Urinary bladder (tissue), 3 donors: ENCODE measurements at regions not wholly inside any gene's neighbourhood (a gene's known extent, or its start where the extent isn't known, plus 50 kb on each side); places are given as distances from the start of the nearest gene placed in this dataset.

Experiments
- DNase-seq: peaks from one replicate; pipeline ENCODE4 v3.0.0-alpha.2; 2015; ENCODE audit errors: extremely low spot score
- H3K27ac ChIP-seq: one replicate; pipeline ENCODE4 v1.5.1; 2013; ENCODE audit warnings: low read depth, mild to moderate bottlenecking, moderate library complexity
- H3K36me3 ChIP-seq: one replicate; pipeline ENCODE4 v1.6.1; 2013; ENCODE audit warnings: mild to moderate bottlenecking, moderate library complexity; ENCODE audit not compliant: insufficient read depth
- H3K4me1 ChIP-seq: one replicate; pipeline ENCODE4 v1.6.1; 2013; ENCODE audit warnings: mild to moderate bottlenecking, moderate library complexity; ENCODE audit not compliant: insufficient read depth
- H3K4me3 ChIP-seq: one replicate; pipeline ENCODE4 v1.5.1; 2013; ENCODE audit warnings: low read depth, low read length
- WGBS: extraction: QIAGEN DNeasy Blood & Tissue Kit; methylation state at CpG from one replicate; pipeline ENCODE4 v1.1.7; 2013; 5-methylcytosine and 5-hydroxymethylcytosine counted together
- donor health status: healthy with polysubstance abuse.
- donor health status: healthy.

DNA sequence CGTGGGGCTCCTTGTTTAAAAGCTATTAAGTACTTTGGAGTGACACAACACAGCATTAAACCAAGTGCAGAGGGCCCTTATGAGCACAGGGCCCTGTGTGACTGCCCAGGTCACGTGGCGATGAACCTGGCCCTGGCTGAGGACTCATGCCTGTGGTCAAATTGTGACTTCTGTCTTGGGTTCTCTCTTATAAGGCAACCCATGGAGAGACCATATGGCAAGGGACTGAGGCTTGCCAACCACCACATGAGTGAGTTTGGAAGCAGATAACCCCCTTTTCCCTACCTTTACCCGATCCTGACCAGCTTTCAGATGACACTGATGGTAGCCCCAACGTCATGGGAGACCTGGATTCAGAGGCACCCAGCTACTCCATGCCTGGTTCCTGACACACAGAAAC, 140.5 kb downstream of the ZBTB18 start:
- no peak overlapping the region for H3K4me3 ChIP-seq
- H3K4me1 ChIP-seq = no peaks in the 10 kb centered on the region
- H3K36me3 ChIP-seq = no peaks in the 10 kb centered on the region
- no peak for DNase-seq
- no peak overlapping the region for H3K27ac ChIP-seq
- WGBS = 89% methylated on average over 5 of the region's 5 CpGs

DNA sequence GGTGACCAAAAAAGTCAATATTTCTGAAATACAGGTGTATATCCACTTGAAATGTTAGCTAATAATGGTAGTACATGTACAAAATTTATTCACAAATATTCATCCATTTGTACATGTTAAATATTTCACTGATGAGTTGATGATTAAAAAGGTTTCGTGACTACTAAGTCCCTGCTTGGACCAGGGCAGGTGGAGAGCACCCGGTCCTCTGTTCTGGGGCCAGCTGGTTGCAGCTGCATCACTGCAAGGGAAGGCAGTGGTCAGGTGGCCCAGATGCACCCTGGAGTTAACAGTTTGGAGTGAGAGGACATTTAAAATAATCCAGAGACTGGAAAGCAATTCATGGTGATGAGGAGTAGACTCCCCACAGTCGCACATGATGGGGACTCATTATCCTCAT, 141.2 kb downstream of the ZBTB18 start:
- H3K27ac ChIP-seq = no peak overlapping the region
- no peak for DNase-seq
- 75% methylated on average over 3 of the region's 3 CpGs for WGBS
- H3K4me3 ChIP-seq = no peak overlapping the region
- no peaks in the 10 kb centered on the region for H3K4me1 ChIP-seq
- no peaks in the 10 kb centered on the region for H3K36me3 ChIP-seq

DNA sequence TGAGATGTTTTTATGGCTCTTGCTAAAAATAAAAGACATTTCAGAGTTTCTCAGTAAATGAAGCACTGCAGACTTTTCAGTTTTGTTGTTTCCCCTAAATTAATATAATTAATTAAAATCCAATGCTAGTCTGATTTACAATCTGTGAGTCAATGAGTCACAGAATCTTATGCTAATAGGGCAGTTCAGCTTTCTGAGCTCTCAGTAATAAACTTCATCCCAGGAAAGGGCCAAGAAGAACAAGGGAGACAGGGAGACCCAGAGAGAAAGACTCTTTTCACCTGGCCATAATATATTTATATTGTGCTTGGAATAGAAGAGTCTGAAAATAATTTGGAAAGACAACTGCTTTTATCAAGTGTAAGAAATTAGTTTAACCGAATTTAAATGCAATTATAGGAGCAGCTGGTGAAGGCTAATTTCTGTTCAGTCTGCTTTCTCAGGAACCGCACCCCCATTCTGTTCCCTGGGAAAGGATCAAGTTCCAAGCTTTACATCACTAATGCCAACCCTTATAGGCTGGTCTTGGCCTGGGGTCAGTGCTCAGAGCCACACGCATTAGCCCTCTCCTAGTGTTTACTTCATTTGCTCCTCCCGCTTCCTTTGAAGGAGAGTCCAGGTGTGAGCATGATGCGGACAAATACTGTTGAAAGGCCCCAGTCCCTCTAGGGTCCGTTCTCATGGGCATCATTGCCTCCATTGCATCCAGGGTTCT, 145.6 kb downstream of the ZBTB18 start:
- H3K36me3 ChIP-seq = no peaks in the 10 kb centered on the region
- no peak overlapping the region for H3K4me3 ChIP-seq
- no peak for DNase-seq
- WGBS = 90% methylated on average over 6 of the region's 6 CpGs
- H3K27ac ChIP-seq = no peak overlapping the region
- H3K4me1 ChIP-seq = no peaks in the 10 kb centered on the region

DNA sequence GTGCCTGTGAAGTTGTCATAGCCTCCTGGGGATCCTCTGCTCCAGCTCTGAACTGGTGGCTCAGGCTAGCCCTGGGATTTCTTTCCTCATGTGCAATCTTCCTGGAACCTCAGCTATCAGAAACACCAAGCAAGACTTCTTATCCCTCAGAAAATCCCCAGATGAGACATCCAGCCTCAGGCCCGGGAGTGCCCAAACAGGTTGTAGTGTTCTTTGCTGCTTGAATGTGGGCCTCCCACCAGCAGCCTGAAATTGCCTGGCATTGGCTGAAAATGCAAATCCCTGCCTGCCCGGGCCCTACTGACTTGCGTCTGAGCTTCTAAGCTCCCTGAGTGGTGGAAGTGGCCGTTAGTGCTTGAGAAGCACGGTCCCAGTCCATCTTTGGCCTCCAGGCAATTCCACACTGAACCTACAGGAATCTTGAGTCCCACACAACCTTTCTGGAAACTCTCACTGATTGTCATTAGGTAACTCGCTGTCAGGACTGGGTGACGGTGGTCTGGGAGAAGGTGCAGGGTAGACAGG, 146.8 kb downstream of the ZBTB18 start:
- no peak overlapping the region for H3K4me3 ChIP-seq
- no peak for DNase-seq
- no peak overlapping the region for H3K27ac ChIP-seq
- no peaks in the 10 kb centered on the region for H3K36me3 ChIP-seq
- WGBS = 92% methylated on average over 7 of the region's 7 CpGs
- no peaks in the 10 kb centered on the region for H3K4me1 ChIP-seq

DNA sequence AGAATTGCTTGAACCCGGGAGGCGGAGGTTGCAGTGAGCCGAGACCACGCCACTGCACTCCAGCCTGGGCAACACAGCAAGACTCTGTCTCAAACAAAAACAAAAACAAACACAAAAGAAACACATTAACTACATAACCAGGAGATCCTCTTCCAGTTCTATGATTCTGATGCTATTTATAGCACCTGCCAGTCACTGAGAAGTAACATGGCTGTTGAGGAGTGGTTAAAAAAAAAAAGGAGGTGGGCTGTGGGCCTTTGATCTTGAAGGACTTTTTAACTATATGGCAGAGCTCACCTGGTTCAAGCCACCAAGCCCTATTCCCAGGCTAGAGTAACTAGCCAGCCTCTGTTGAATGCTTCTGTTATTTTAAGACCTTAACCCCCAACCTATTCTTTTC, 148.8 kb downstream of the ZBTB18 start:
- WGBS = 96% methylated on average over 4 of the region's 4 CpGs
- DNase-seq = no peak
- Histone ChIP-seq H3K27ac (no peak overlapping the region), H3K36me3 (no peaks in the 10 kb centered on the region), H3K4me1 (no peaks in the 10 kb centered on the region), H3K4me3 (no peak overlapping the region)

DNA sequence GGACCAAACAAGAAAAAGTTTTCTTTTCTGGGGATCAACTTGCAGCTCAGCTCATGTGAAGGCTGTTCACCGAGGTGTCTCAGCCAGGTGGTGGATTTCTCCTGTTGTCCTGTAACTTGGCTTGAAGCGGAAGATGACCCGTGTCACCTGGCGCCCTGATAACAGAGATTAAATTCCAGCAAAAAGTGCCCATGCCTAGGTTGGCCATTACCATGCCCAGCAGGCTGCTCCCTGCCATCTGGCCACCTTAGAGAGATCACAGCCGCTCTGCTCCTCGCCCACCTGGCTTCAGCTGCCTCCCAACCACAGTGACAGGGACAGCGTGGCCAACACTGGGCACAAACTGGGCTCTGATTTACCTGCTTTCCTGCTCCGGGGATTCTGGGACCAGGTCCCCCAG, 149.5 kb downstream of the ZBTB18 start:
- Histone ChIP-seq H3K4me1 (no peaks in the 10 kb centered on the region), H3K36me3 (no peaks in the 10 kb centered on the region), H3K27ac (no peak overlapping the region), H3K4me3 (no peak overlapping the region)
- WGBS = 89% methylated on average over 8 of the region's 8 CpGs
- no peak for DNase-seq

DNA sequence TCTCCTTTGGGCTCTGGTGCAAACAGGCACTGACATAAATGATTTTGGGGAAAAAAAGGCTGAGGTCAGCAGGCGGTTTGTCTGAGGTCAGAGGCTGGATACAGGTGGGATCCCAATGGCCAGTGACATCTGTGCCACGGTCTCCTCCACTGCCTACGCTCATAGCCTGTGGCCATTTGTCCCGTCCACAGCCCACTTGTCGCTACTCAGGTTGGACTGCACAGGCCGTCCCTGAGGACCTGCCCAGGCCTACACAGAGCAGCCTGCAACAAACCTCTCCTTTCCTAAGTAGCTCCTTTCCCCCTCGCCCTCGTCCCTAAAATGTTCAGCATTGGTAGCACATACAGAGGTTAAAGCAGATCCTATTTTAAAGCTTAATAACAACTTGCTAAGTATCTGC, 150.7 kb downstream of the ZBTB18 start:
- no peak for DNase-seq
- H3K27ac ChIP-seq = no peak overlapping the region
- H3K4me1 ChIP-seq = no peaks in the 10 kb centered on the region
- 92% methylated on average over 8 of the region's 8 CpGs for WGBS
- no peak overlapping the region for H3K4me3 ChIP-seq
- H3K36me3 ChIP-seq = no peaks in the 10 kb centered on the region

DNA sequence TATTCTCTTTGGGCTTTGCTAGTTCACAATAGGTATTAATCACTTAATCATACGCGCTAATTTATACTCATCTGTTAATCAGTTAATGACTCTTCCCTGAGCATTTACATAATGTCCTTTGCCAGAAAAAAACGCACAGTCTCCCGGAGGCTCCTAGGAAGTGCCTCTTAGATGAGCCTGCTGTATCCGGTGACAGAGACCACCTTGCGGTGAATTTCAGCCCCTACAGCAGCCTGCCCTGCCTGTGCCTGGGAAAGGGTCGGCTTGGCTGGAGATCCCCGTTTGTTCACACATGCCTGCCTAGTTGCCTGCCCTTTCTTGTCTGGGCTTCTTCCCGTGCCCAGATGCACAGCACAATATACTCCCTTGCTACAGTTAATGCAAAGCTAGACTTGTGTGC, 152.9 kb downstream of the ZBTB18 start:
- 83% methylated on average over 9 of the region's 9 CpGs for WGBS
- Histone ChIP-seq H3K4me3 (no peak overlapping the region), H3K36me3 (no peaks in the 10 kb centered on the region), H3K27ac (no peak overlapping the region), H3K4me1 (no peaks in the 10 kb centered on the region)
- no peak for DNase-seq

DNA sequence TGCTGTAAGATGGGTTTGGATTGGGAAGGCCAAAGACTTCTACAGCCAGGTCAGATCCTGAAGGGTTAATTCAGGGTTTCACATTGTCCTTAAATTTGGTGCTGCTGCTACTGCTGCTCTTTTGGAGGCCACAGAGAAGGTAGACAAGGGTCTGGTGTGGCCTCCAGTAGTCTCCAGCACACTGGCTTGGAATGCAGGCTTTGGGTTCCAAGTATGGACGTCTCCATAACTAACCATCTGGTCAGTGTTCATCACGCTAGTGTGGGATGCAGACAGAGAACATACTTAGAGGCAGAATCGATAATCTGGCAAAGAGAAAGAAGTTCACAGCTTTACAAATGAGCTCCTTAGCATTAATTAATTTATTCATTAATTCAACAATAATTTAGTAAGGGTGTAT, 154.1 kb downstream of the ZBTB18 start:
- no peak overlapping the region for H3K27ac ChIP-seq
- H3K36me3 ChIP-seq = no peaks in the 10 kb centered on the region
- 79% methylated on average over 3 of the region's 3 CpGs for WGBS
- H3K4me3 ChIP-seq = no peak overlapping the region
- no peak for DNase-seq
- no peaks in the 10 kb centered on the region for H3K4me1 ChIP-seq

DNA sequence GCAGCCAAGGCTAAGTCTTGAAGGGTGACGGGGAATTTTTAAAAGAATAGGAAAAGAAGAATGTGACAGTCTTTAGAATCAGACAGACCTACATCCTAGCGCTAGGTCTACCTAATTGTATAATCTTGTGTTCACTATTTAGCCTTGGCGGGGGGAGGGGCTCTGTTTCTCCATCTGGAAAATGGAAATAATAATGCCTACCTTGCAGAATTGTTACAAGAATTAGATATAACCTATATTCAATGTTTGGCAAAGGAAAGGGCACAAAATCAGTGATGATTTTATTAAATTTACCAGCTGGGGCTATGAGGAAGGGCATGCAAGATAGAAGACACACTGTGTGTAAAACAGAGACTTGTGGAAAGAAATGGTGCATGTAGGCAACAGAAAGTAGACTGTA, 154.8 kb downstream of the ZBTB18 start:
- H3K27ac ChIP-seq = no peak overlapping the region
- no peaks in the 10 kb centered on the region for H3K36me3 ChIP-seq
- H3K4me3 ChIP-seq = no peak overlapping the region
- H3K4me1 ChIP-seq = no peaks in the 10 kb centered on the region
- 94% methylated on average over 3 of the region's 3 CpGs for WGBS
- no peak for DNase-seq

DNA sequence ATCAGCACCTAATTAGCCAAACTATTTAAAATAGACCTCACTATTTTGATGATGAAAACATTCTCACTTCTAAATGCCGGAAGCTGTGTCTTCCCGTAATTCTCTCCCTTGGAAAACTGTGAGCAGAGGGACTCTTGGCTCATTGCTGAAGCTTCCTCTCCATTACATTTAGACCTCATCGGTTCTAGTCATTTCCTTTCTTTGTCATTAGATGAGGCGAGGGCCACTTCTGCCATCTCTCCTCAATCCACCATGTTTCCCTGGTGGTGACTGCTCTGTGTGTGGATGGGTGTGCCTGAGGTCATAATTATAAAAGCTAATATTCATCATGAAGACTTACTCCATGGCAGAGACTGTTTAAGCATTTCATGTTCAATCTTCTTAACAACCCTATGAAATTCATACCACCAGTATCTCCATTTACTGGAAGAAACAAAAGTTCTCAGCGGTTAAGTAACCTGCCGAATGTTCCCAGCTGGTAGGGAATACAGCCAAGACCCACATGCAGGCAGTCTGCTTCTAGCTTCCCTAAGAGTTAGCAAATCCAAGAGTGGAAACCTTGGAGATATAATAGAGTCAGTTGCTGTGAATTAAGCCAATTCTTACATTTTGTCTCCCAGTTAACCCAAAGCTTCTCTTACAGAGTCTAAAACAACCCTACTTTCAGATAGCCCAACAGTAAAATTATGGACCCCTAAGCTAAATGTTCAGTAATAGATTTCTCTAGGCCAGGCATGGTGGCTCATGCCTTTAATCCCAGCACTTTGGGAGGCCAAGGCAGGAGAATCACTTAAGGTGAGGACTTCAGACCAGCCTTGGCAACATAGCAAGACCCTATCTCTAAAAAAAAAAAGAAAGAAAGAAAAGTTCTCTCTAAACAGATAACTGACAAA, 156.2 kb downstream of the ZBTB18 start:
- Histone ChIP-seq H3K4me1 (no peaks in the 10 kb centered on the region), H3K4me3 (no peak overlapping the region), H3K27ac (no peak overlapping the region), H3K36me3 (no peaks in the 10 kb centered on the region)
- WGBS = 69% methylated on average over 6 of the region's 6 CpGs
- DNase-seq = no peak

DNA sequence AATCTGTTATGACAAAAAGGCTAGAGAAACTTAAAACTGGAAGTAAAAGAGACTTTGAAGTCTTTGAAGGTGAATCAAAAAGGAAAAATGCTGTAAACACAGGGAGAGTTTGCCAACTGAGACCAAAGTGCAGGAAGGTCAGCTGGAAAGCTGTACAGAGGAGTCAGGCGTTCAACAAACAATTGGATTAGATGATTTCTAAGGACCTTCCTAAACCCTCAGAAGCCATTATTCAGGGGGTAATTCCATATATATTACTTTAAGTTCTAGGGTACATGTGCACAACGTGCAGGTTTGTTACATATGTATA, 156.8 kb downstream of the ZBTB18 start:
- no peaks in the 10 kb centered on the region for H3K4me1 ChIP-seq
- no peak for DNase-seq
- 73% methylated on average over 2 of the region's 2 CpGs for WGBS

DNA sequence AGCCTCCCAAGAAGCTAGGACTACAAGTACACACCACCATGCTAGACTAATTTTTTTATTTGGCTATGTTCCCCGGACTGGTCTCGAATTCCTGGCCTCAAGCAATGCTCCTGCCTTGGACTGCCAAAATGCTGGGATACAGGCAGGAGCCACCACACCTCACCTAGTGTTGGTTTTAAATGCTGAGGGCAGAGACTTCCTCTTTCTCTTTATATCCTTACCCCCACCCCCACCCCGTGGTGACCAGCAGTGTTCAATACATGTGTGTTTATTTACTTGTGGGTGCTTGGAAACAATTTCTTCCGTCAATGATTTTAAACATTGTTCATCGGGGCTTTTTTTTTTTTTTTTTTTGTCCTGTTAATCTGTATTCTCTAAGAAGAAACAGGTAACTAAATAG, 158.9 kb downstream of the ZBTB18 start:
- no peak overlapping the region for H3K4me3 ChIP-seq
- no peaks in the 10 kb centered on the region for H3K36me3 ChIP-seq
- no peak for DNase-seq
- H3K4me1 ChIP-seq = no peaks in the 10 kb centered on the region
- no peak overlapping the region for H3K27ac ChIP-seq
- WGBS = 68% methylated on average over 5 of the region's 5 CpGs

More for the DNA sequence above, 156.8 kb downstream of the ZBTB18 start:
- Histone ChIP-seq H3K27ac (no peak overlapping the region), H3K4me3 (no peak overlapping the region), H3K36me3 (no peaks in the 10 kb centered on the region)

DNA sequence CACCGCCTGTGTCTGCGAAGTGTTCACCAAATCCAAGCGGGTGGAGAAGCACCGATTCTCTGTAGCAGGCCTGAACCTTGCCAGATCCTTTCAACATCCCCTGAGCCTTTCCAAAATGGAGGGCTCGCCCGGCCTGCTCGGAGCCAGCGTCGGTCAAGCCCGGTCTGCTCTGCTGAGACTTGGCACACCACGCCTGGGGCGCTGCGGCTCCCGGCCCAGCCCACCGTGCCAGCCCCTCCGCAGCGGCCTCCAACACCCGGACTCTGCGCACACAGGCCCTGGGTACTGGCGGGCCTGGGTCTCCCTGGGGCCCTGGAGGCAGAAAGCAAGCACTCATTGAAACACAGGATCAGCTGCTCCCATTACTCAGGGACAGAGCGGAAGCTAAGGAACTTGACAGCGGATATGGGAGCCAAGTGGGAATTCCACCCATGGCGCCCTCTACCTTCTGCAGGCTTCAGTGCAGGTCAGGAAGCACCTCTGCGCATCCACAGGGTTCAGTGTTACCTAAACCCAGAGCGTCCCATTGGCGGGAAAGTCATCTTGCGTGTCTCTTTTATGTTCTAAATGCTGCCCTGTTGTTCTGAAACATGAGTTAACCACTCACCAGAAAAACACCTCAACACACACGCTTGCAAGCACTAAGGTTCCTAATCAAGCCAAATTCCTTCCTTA, 159.9 kb downstream of the ZBTB18 start:
- no peaks in the 10 kb centered on the region for H3K36me3 ChIP-seq
- WGBS = 88% methylated on average over 28 of the region's 28 CpGs
- no peak for DNase-seq
- no peak overlapping the region for H3K4me3 ChIP-seq
- H3K27ac ChIP-seq = peak overlapping the region; percentile 38
- H3K4me1 ChIP-seq = no peaks in the 10 kb centered on the region
